Neural progenitor cell (in vitro differentiated cells): ENCODE measurements at regions not wholly inside any gene's neighbourhood (a gene's known extent, or its start where the extent isn't known, plus 50 kb on each side); places are given as distances from the start of the nearest gene placed in this dataset.

Source experiments
- CTCF ChIP-seq: fragments of 200-600 bp; sonication (generic); IDR thresholded peaks from 2 replicates; pipeline ENCODE4 v1.5.1; 2017; ENCODE audit warnings: antibody characterized with exemption, mild to moderate bottlenecking
- EZH2 ChIP-seq: fragments of 200-600 bp; sonication (generic); IDR thresholded peaks from 2 replicates; pipeline ENCODE4 v1.6.1; 2017; ENCODE audit warnings: antibody characterized with exemption, mild to moderate bottlenecking, moderate library complexity
- EZH2phosphoT487 ChIP-seq: fragments of 200-600 bp; sonication (generic); IDR thresholded peaks from 2 replicates; pipeline ENCODE4 v1.6.1; 2017; ENCODE audit warnings: antibody characterized with exemption

GRCh38 chr9:116000748-116001329 lies 152.8 kb upstream of the PAPPA start:
- TF ChIP-seq CTCF: peak; percentile 77
- TF ChIP-seq EZH2: no peak
- no peak for TF ChIP-seq EZH2phosphoT487
